ENCODE measurements at regions not wholly inside any gene's neighbourhood (a gene's known extent, or its start where the extent isn't known, plus 50 kb on each side); places are given as distances from the start of the nearest gene placed in this dataset.
A peak's percentile ranks its signal among the peaks of the same experiment; 100 is the strongest.

DNA sequence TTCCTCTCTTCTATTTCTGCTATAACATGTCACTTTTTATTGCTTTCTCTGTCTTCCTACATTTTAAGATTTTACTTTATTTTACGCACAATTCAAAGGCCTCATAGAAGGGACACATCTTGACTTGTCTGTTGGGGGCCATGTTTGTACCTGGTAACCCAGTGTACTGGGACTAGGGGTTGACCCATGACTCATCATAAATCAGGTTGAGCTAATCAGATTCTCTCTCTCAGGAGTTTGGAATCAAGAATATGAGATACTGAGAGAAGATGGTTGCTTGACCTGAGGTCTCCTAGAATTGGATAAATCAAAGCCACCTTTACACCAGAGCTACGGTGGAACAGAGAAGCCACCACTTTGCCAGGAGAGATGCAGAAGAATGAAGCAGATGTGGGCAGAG lies 153.0 kb downstream of the UXS1 start:
- DNase-seq, result no peak

DNA sequence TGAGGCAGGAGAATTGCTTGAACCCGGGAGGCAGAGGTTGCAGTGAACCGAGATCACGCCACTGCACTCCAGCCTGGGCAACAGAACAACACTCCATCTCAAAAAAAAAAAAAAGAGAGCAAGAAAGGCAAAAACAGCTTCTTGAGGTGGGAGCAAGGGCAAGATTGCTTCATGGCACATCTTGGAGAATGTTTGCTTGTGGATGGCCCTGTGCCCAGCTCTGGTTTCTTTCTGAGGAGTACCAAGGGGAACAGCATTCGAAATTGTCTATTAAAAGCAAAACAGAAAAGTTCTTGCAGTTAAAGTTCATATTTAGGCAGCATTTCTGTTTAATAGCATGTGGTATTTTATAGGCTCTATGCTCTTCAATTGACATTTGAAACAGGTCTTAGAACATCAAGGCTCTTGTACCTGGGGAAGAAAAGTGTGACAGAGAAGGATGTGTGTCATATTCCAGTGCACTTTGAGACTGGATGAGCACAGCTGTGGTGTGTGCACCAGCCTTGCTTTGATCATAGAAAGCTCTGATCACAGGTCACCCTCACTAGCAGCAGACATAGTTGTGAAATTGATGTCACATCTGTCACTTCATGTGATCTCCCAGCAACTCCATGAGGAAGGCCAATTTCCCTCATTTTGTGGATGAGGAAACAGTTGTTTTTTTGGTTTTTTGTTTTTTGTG lies 154.3 kb downstream of the UXS1 start:
- no peak for DNase-seq

DNA sequence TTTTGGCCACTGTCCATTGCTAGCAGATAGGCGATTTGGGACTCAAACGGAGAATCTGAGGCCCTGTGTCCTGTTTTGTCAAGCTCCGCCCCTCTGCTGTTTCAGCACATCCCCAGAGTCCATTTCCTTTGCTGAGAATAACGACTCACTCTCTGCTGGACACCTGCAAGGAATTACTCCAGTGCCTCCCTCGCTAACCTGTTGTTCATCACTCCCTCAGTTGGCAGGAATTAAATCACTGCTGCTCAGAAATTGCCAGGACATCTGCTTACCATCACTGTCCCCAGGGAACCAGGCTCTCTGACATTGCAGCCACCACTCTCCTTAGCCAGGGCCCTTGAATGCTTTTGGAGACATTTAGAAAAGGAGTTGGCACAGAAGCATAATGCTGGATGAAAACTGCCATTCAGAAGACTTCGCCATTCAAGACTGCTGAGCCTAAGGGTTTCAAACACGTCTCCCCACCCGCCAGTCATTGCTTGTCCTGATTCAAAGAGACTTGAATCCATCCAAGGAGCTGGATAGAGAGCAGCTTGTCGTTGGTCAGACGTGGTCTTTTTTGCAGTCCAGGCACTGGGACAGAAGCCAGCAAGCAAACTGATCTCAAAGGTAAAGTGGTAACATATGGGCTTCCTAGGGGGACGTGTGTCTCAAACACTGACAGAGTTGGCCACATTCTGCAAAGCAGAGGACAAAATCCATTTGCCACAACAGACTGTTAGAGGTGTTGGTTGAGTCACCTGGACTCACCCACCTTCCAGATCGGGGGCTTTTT lies 155.3 kb downstream of the UXS1 start:
- no peak for DNase-seq

DNA sequence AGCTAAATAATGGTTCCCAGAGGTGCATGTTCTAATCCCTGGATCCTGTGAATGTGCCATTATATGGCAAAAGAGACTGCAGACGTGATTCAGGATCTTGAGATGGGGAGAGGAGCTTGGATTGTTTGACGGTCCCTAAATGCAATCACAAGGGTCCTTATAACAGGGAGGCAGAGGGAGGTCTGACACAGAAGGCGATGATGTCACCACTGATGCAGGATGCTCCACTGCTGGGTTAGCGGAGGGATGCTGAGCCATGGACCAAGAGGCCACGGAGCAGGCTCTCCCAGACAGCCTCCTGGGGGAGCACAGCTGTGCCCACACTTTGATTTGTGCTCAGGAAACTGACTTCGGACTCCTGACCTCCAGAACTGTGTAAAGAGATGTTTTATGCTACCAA lies 156.2 kb downstream of the UXS1 start:
- DNase-seq, result no peak

DNA sequence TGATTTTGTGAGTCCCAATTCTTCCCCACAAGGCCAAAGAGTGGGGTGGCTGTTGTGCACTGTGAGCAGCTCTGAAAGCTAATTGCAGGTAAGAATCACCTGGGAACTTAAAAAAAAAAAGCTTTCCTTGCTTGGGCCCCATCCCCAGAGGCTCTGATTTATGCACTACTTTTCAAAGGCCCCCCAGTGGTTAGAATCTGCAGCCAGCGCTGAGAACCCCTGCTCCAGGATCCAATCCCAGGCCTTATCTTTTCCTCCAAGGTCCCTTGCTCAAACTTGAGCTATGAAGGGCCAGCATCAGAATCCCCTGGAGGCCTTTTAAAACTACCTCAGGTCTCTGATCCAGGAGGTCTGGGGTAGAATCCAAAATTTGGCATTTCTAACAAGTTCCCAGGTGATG lies 156.8 kb downstream of the UXS1 start:
- DNase-seq, result no peak

DNA sequence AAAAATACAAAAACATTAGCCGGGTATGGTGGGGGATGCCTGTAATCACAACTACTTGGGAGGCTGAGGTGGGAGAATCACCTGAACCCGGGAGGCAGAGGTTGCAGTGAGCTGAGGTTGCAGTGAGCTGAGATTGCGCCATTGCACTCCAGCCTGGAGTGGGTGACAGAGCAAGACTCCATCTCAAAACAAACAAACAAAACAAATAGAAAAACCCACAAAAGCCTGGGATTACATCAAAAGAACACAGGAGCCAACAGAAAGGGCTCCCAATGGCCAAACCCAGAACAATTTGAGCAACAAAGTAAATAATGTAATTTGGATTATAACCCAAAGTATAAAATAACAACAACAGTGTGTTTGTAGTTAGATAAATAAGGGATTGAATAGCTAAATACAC lies 159.8 kb downstream of the UXS1 start:
- DNase-seq, result no peak

DNA sequence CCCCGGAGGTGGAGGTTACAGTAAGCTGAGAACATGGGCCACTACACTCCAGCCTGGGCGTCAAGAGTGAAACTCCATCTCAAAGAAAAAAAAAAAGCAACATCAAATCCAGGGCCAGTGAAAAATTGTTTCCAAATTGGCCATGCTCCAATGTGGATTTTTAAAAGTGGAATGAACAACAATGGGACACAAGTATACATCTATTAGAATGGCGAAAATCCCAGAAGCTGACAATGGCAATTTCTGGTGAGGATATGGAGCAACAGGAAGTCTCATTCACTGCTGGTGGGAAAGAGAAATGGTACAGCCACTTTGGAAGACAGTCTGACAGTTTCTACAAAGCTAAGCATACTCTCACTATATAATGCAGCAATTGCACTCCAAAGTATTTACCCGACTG lies 161.4 kb downstream of the UXS1 start:
- no peak for DNase-seq

DNA sequence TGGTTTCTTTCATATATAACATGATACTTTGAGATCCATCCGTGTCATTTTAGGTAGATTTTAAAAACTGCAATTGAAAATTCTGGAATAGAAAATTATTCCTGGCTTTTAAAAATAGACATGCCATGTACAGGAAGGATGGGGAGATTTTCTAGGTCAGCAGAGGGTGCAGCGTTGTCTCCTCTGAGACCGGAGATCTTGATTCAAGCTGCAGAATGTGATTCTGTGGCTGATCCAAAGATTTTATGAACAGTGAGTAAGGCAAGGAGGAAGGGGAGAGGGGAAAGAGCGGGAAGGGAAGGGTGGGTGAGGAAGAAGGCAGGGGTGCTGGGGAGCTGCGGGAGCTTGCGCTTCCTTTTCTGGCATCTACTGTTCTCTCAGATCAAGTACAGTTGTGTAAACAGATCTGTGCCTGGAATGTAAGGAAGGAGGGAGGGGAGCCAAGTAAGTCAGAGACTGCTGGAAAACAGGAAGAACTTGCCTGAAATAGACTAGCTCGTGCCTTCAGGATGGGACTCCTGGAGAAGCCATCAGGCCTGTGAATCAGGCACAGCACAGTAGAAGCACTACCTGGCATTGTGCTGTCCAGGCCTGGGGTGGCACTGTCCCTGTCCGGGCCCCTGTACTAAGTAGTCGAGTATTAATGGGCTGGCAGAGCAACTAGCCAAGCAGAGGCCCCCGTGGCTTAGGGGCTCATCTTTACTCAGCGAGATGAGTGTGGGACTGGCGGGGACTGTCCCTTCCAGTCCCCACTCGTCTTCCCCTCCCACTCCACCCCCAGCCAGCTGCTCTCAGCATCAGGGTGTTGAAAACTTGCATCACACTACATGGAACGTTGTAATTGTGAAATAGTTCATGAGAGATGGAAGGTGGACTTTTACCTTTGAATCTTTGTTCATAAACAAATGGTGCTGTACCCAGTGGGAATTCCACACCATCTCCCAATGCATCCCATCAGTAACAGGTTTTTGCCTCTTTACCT lies 163.5 kb downstream of the UXS1 start:
- DNase-seq, result peak; percentile 34 to 79

DNA sequence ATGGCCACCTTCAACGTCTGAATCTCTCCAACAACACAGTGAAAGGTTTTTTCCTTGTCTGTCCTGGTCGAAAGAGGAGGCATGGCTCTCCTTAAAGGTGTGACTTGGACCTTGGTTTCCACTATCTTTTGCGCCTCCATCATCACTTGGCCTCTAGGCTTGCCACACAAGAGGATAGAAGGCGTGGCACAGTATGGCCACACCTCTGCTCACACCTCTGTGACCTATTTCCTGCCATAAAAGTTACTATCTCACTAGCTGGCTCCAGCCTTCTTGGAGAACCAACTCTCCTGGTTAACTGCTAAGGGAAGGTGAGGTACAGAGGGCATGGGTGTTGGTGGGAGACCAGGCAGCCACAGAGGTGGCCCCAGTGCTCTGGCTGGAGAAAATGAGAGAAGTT lies 165.9 kb downstream of the UXS1 start:
- no peak for DNase-seq

DNA sequence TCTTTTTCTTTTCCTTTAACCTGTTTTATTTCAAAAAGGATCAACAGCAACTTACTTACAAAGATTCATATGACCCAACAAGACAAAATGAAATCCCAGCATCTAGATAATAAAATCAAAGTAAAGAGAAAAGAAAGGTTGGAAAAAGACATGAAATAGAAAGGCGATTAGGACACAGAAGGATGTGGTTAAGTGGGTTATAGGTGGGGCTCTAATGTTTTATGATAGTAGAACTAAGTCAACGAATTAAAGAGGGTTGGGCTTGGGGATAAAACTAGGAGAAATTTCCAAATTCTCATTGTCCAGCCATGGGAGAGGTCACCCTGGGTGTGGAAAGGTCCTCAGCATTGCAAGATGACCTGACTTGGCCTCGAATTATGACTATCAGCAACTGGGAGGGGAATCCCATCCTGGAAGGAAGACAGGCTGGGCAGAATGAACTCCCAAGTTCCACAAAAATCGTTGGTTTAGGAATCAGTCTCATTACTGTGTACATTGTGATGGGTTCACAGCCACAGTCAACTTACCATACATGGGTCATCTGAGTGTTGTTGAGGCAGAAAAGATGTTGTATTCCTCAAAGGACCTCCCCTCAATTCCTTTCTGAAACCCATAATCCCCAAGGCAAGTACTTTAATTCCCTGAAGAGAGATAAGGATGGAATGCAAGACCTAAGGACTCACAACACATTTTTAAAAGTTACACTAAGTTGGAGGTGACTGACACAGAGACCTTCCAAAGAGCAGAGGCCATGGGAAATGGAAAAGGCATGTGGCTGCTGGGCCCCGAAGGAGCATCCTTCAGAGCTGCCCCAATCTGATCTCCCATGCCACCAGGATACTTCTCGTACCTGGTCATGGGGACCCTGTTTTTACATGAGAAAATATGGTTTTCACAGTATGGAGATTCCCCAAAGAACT lies 167.6 kb downstream of the UXS1 start:
- DNase-seq, result no peak

DNA sequence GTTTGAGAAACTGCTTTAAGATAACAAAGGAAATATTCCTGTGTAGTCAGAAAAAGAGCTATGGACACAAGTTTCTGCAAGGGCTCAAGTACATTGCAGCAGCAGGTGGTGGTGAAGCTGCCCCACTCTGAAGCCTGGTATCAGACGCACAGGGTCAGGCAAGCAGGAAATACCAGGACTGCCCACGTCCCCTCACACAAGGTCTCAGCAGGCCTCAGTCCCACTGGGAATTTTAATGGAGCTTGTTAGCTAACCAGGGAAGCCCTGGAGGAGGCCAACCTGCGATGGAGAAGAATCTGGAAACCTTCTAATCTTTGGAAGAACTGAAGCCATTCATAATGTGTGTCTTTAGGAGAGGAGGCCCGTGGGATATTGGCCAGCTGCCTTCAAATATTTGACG lies 168.3 kb downstream of the UXS1 start:
- DNase-seq, result no peak

DNA sequence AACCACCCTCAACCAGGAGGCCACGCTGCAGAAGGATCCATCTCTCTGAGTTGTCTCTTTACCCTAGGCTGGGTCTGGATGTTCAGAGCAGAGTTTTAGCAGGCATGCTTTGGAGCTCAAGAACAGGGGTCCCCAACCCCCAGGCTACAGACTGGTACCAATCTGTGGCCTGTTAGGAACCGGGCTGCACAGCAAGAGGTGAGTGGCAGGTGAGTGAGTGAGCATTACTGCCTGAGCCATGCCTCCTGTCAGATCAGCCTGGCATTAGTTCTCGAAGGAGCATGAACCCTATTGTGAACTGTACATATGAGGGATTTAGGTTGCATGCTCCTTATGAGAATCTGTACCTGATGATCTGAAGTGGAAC lies 172.5 kb downstream of the UXS1 start:
- no peak for DNase-seq

DNA sequence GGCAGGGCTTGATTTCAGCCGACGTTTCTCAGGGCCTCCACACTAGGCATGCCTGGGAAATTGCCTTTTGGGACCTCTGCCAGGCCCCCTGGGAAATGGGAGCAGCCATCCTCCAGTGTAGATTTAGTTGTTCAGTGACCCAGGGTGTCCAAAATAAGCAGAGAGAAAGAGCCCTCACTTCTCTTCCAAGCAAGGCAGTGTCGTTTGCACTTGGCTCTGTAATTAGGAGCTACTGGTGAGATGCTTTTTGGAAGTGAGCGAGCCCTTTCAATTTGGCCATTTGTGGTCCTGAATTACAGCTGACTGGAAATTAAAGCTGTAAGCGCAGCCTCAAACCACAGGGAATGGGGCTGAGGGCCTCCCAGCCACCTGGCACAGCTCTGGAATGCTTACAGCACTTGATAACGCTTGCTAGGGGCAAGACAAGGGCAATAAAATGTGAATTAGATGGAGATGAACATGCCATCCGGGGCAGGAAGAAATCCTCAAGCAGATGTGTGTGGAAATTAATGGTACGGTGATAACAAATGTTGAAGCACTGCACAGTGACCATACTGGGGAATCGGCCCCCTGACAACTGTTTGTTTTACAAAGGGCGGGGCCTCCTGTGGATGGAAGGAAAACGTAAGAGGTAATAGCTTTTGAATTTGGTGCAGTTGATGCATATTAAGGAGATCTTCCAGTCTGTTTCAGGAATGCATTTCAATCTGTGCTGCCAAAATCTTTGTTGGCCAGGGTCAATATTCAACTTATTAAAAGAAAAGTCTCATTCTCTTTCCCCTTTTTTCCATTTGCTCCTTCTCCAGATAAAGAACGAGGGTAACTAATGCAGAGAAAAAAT lies 173.1 kb downstream of the UXS1 start:
- no peak for DNase-seq

DNA sequence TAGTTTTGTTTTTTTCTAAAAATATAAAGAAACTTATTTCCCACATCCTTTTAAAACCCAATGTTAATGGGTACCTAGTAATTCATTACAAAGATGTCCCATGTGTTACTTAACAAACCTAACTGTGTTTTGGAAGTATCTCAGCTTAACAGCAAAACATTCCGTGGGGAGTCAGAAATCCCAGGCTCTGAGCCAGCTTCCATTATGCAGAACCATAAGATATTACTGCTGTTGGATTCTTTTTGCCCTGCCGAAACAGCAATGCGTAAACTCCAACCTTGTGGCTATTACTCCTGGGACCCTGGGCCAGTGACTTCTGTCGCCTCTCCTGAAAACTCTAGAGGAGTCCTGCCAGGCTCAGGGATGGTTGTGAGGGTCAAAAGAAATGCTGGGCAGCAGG lies 174.1 kb downstream of the UXS1 start:
- no peak for DNase-seq

DNA sequence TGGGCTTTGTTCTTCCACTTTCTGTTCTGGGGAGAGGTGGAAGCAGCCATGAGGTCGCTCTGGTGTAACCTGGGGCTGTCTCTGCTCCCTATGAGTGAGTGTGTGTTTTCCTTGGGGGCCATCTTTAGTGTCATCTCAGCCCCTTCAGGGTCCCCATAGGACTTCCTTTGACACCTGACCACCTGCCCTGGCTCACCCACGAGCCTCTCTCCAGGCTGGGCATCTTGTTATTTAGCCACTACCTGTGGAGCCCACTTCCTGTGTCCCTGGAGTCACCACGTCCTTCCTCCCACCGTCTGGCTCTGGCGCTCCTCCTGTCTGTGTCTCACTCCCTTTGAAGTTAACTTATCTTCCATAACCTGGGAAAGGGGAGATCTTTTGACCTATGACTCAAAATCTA lies 176.0 kb downstream of the UXS1 start:
- no peak for DNase-seq

DNA sequence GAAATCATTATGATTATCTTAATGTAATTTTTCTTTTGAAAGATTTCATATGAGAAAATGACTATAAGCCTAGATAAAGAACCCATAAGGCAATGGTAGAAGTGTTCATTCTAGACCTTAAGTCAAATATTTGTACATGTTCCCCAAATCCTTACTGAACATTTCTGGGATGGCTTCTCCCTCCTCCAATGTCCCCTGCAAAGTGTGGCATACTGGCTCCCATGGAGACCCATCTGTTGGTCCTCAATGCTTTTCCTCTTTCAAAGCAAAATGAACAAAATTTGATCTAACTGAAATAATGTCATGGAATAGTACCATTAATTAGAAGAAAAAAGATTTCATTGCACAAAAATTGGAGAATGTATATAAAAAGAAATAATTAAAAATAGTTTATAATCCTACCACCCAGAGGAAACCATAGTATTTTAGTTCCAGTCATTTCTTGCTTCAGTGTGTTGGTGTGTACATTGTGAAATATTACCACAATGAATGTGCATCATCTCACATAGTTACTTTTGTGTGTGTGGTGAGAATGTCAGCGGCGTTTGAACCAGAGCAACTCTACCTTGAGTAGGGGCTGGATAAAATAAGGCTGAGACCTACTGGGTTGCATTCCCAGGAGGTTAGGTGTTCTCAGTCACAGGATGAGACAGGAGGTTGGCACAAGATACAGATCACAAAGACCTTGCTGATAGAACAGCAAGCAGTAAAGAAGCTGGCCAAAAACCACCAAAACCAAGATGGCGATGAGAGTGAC lies 181.3 kb downstream of the UXS1 start:
- DNase-seq, result no peak

DNA sequence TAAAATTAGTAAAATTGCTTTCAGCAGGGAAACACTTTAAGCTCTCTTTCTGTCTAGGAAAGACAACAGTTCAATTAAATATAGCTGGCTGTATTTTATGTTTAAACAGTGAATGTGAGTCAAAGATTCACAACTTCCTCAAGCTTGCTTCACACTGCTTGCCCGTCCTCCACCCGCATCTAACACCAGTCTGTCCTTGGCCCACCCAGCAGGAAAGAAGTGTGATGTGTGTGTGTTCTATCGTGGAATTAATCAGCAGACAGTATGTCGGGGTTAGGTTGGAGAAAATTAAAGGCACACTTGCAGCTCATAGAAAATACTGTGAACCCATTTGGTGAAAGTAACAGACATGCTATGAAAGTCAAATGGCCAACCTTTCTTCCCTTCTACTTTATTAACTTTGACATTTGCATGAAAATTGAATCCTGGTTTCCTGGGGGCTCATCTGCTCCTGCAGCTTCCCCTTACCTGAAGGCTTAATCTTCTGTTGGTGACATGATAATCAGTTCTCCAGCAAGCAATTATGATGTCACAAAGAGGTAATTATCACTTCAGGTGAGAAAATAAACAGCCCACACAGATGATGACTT lies 182.0 kb downstream of the UXS1 start:
- DNase-seq, result no peak

DNA sequence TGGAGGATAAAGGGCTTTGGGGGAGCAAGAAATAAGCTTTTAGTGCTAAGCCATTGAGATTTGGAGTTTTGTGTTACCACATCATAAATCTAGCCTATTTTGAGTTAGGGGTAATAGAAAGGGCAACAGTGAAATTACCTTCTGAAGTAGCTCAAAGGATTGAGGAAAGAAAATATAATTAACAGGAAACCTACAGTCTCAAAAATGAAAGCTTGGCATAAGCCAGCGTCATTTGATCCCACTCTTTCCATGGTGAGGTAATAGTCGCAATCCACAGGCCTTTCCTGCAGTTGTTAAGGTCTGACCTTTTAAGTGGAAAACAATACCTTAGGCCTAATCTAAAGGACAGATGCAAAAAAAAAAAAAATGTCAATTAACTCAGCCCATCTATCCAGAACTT lies 182.7 kb downstream of the UXS1 start:
- no peak for DNase-seq

DNA sequence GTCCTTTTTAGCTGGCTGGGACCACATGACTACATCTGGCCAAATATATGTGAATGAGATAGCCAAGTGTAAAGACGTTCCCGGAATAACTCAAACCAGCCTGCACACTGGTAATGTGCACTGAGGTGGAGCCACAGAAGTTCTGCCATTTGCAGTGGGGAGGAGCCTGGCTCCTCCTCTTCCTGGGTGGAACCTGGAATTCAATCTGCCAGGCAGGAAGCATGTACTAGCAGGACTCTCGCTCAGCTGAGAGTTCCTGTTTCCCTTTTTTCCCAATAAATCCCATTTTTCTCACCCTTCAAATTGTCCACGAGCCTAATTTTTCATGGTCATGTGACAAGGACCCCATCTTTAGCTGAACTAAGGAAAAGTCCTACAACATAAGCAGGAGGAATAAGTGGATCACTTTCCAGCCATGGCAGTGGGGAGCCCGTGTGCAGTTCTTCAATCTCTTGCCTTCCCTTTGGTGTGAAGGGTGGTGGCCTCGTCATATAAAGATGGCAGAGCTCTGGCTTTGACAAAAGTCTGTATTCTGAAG lies 183.2 kb downstream of the UXS1 start:
- no peak for DNase-seq

DNA sequence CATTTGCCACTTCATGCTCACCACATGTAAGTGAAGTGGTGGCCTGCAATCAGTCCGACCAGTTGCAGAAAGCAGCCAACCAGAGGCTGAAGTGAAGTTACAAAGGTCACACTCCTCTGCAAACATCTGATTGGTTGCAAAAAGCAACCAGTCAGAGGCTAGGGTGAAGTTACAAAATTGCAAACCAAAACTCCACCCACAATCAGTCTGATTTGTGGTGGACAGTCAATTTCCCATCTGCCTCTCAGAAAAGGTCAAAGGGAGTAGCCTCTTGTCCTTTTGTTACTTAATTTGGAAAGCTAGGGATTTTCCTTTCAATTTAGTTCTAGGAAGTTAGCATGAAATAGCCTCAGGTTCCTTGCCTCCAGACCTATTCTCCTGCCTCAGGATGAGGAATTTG lies 185.0 kb downstream of the UXS1 start:
- DNase-seq, result peak in 1 of 2 donors; percentile 17

Data from inflammatory macrophage treated with lipopolysaccharide for 1 hour (primary cell).